H9 (cell line): ENCODE measurements at regions not wholly inside any gene's neighbourhood (a gene's known extent, or its start where the extent isn't known, plus 50 kb on each side); places are given as distances from the start of the nearest gene placed in this dataset.

Source experiments
- DNase-seq: peaks from one replicate; pipeline ENCODE4 v3.0.0-alpha.2; 2017
- H2AFZ ChIP-seq: one replicate; pipeline ENCODE4 v1.6.1; 2013; ENCODE audit warnings: mild to moderate bottlenecking, low read length, control low read depth, moderate library complexity
- H2AK5ac ChIP-seq: 2 replicates; pipeline ENCODE4 v1.6.1; 2013; ENCODE audit warnings: low read length, control low read depth, mixed read lengths; ENCODE audit not compliant: insufficient read length
- H2BK120ac ChIP-seq: one replicate; pipeline ENCODE4 v1.6.1; 2013; ENCODE audit warnings: low read depth, mild to moderate bottlenecking, low read length, control low read depth, inconsistent platforms; ENCODE audit not compliant: poor library complexity, severe bottlenecking
- H2BK12ac ChIP-seq: 2 replicates; pipeline ENCODE4 v1.6.1; 2013; ENCODE audit warnings: low read length, control low read depth, mixed read lengths, low read depth; ENCODE audit not compliant: insufficient read length
- H2BK15ac ChIP-seq: 2 replicates; pipeline ENCODE4 v1.6.1; 2013; ENCODE audit warnings: low read depth, low read length, control low read depth
- H2BK20ac ChIP-seq: one replicate; pipeline ENCODE4 v1.6.1; 2013; ENCODE audit warnings: low read depth, mild to moderate bottlenecking, low read length, control low read depth, inconsistent platforms; ENCODE audit not compliant: poor library complexity, severe bottlenecking
- H2BK5ac ChIP-seq: 2 replicates; pipeline ENCODE4 v1.6.1; 2013; ENCODE audit warnings: low read length, control low read depth, mixed read lengths; ENCODE audit not compliant: insufficient read length
- H3K14ac ChIP-seq: 2 replicates; pipeline ENCODE4 v1.6.1; 2013; ENCODE audit warnings: low read length, control low read depth; ENCODE audit not compliant: insufficient read depth
- H3K18ac ChIP-seq: 2 replicates; pipeline ENCODE4 v1.6.1; 2013; ENCODE audit warnings: low read depth, mild to moderate bottlenecking, mixed read lengths, low read length, control low read depth; ENCODE audit not compliant: insufficient read length
- H3K23ac ChIP-seq: 2 replicates; pipeline ENCODE4 v1.6.1; 2013; ENCODE audit warnings: low read length, control low read depth, mixed read lengths, low read depth; ENCODE audit not compliant: insufficient read length
- H3K23me2 ChIP-seq: 2 replicates; pipeline ENCODE4 v1.6.1; 2013; ENCODE audit warnings: low read depth, mild to moderate bottlenecking, mixed read lengths, low read length, control low read depth; ENCODE audit not compliant: insufficient read length, poor library complexity, severe bottlenecking
- H3K27ac ChIP-seq: 2 replicates; pipeline ENCODE4 v1.5.1; 2013; ENCODE audit warnings: low read length, control low read depth, mixed read lengths, low read depth; ENCODE audit not compliant: insufficient read length
- H3K27me3 ChIP-seq: 2 replicates; pipeline ENCODE4 v1.6.1; 2013; ENCODE audit warnings: low read length, control low read depth, inconsistent platforms; ENCODE audit not compliant: insufficient read depth
- H3K4ac ChIP-seq: 2 replicates; pipeline ENCODE4 v1.6.1; 2013; ENCODE audit warnings: low read depth, mild to moderate bottlenecking, control low read depth, inconsistent platforms, low read length, moderate library complexity
- H3K4me1 ChIP-seq: 2 replicates; pipeline ENCODE4 v1.6.1; 2013; ENCODE audit warnings: low read length, control low read depth, inconsistent platforms; ENCODE audit not compliant: insufficient read depth
- H3K4me2 ChIP-seq: 2 replicates; pipeline ENCODE4 v1.6.1; 2013; ENCODE audit warnings: low read length, control low read depth, mixed read lengths; ENCODE audit not compliant: insufficient read length, insufficient read depth
- H3K56ac ChIP-seq: 2 replicates; pipeline ENCODE4 v1.6.1; 2013; ENCODE audit warnings: low read depth, mild to moderate bottlenecking, mixed read lengths, low read length, control low read depth; ENCODE audit not compliant: insufficient read length
- H3K79me1 ChIP-seq: 2 replicates; pipeline ENCODE4 v1.6.1; 2013; ENCODE audit warnings: low read depth, mild to moderate bottlenecking, moderate library complexity, low read length, control low read depth, inconsistent platforms; ENCODE audit not compliant: insufficient read depth, poor library complexity, severe bottlenecking
- H3K79me2 ChIP-seq: 2 replicates; pipeline ENCODE4 v1.6.1; 2013; ENCODE audit warnings: low read length, control low read depth, inconsistent platforms; ENCODE audit not compliant: insufficient read depth
- H3K9ac ChIP-seq: 2 replicates; pipeline ENCODE4 v1.6.1; 2013; ENCODE audit warnings: low read length, control low read depth, mixed read lengths; ENCODE audit not compliant: insufficient read length; ENCODE audit errors: extremely low read depth
- H3K9me3 ChIP-seq: one replicate; pipeline ENCODE4 v1.6.1; 2013; ENCODE audit warnings: low read depth, low read length, inconsistent platforms; ENCODE audit not compliant: control insufficient read depth
- H3T11ph ChIP-seq: one replicate; pipeline ENCODE4 v1.6.1; 2013; ENCODE audit warnings: mild to moderate bottlenecking, low read length, control low read depth, inconsistent platforms
- H4K20me1 ChIP-seq: one replicate; pipeline ENCODE4 v1.6.1; 2013; ENCODE audit not compliant: control insufficient read depth, insufficient read length, insufficient read depth
- H4K5ac ChIP-seq: 2 replicates; pipeline ENCODE4 v1.6.1; 2013; ENCODE audit warnings: low read depth, mild to moderate bottlenecking, mixed read lengths, low read length, control low read depth; ENCODE audit not compliant: insufficient read length
- H4K8ac ChIP-seq: replicated peaks from 2 replicates; pipeline ENCODE4 v1.6.1; 2013; ENCODE audit warnings: low read length, control low read depth, mixed read lengths, low read depth; ENCODE audit not compliant: insufficient read length
- H4K91ac ChIP-seq: 2 replicates; pipeline ENCODE4 v1.6.1; 2013; ENCODE audit warnings: low read depth, mild to moderate bottlenecking, moderate library complexity, mixed read lengths, low read length, control low read depth; ENCODE audit not compliant: insufficient read length
- H3K27ac Mint-ChIP-seq, 3 experiments: 2 replicates in 2 of 3; 3 replicates in 1 of 3; pipeline ENCODE4 v1.8.0; 2020 to 2021; ENCODE audit warnings: mixed read lengths in 3 of 3, mild to moderate bottlenecking in 1 of 3, moderate library complexity in 1 of 3
- H3K27me3 Mint-ChIP-seq: 2 replicates; pipeline ENCODE4 v1.8.0; 2021; ENCODE audit warnings: low read depth, mild to moderate bottlenecking, moderate library complexity, mixed read lengths
- H3K36me3 Mint-ChIP-seq, 3 experiments: 2 replicates in 2 of 3; 3 replicates in 1 of 3; pipeline ENCODE4 v1.8.0; 2020 to 2021; ENCODE audit warnings: low read depth in 3 of 3, mixed read lengths in 3 of 3; ENCODE audit not compliant: insufficient read depth in 1 of 3
- H3K4me1 Mint-ChIP-seq, 2 experiments: 2 replicates each; pipeline ENCODE4 v1.8.0; 2020; ENCODE audit warnings: mixed read lengths in 2 of 2
- H3K4me3 Mint-ChIP-seq, 2 experiments: 2 replicates in 1 of 2; 3 replicates in 1 of 2; pipeline ENCODE4 v1.8.0; 2020 to 2021; ENCODE audit warnings: mild to moderate bottlenecking in 2 of 2, mixed read lengths in 2 of 2, moderate library complexity in 1 of 2
- H3K9me3 Mint-ChIP-seq, 2 experiments: 2 replicates in 1 of 2; 3 replicates in 1 of 2; pipeline ENCODE4 v1.8.0; 2020; ENCODE audit warnings: mild to moderate bottlenecking in 2 of 2, mixed read lengths in 2 of 2, moderate library complexity in 1 of 2
- CTCF ChIP-seq: fragments of 200-600 bp; sonication (generic); conservative IDR thresholded peaks from 3 replicates; pipeline ENCODE4 v1.8.0; 2021; ENCODE audit warnings: antibody characterized with exemption, mild to moderate bottlenecking
- WGBS: extraction: QIAGEN DNeasy Blood & Tissue Kit; methylation state at CpG from one replicate; pipeline ENCODE4 v1.1.7; 2013; ENCODE audit warnings: missing lambda C conversion rate, low lambda C conversion rate, mixed read lengths; ENCODE audit not compliant: insufficient read length; ENCODE audit errors: extremely low coverage; 5-methylcytosine and 5-hydroxymethylcytosine counted together

DNA sequence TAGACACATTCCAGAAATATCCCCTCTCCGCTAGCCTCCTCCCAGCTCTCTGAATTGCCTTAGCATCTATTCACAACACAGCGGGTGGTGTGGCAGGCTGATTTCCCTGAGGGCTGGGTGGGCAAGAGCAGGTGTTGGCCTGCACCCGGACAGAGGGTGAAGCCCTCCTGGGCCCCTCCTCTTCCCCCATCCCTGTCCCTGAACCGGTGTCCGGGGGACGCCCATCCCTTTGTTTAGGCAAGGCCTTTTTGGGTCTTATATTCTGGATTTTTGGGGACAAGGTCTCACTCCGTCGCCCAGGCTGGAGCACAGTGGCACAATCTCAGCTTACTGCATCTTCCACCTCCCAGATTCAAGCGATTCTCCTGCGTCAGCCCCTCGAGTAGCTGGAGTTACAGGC is 55.2 kb upstream of the KLHL25 start:
- H4K20me1 ChIP-seq = no peaks in the 10 kb centered on the region
- Mint-ChIP-seq H3K27me3 (peaks cover 4% of the 10 kb centered on the region), H3K36me3 (no peaks in the 10 kb centered on the region; a peak in 1 of 7 replicates), H3K27ac (no peak overlapping the region; a peak in 1 of 7 replicates), H3K4me3 (no peak overlapping the region), H3K9me3 (no peaks in the 10 kb centered on the region; a peak in 1 of 5 replicates), H3K4me1 (peaks cover 3 to 8% of the 10 kb centered on the region in 2 experiments)
- H3K79me2 ChIP-seq = no peaks in the 10 kb centered on the region
- TF ChIP-seq CTCF = no peak
- H3K4me2 ChIP-seq = no peak overlapping the region
- H2BK5ac ChIP-seq = no peak overlapping the region
- H3K18ac ChIP-seq = no peak overlapping the region
- no peaks in the 10 kb centered on the region for H3K79me1 ChIP-seq
- WGBS = no CpG with 5 or more reads among the region's 11 CpGs
- H2BK15ac ChIP-seq = no peak overlapping the region
- H4K91ac ChIP-seq = no peak overlapping the region
- no peak overlapping the region for H3K4ac ChIP-seq
- H2BK20ac ChIP-seq = no peak overlapping the region
- H3K56ac ChIP-seq = no peak overlapping the region
- no peak overlapping the region for H2BK120ac ChIP-seq
- H2BK12ac ChIP-seq = no peak overlapping the region
- no peak overlapping the region for H3K23ac ChIP-seq
- H3K27me3 ChIP-seq = no peaks in the 10 kb centered on the region
- H2AFZ ChIP-seq = no peak overlapping the region
- H2AK5ac ChIP-seq = no peak overlapping the region
- H3T11ph ChIP-seq = no peak overlapping the region
- H3K9me3 ChIP-seq = no peaks in the 10 kb centered on the region
- H4K8ac ChIP-seq = no peak overlapping the region
- H3K9ac ChIP-seq = no peak overlapping the region
- no peak overlapping the region for H3K27ac ChIP-seq
- DNase-seq = no peak
- H4K5ac ChIP-seq = no peak overlapping the region
- no peak overlapping the region for H3K14ac ChIP-seq
- no peaks in the 10 kb centered on the region for H3K23me2 ChIP-seq
- H3K4me1 ChIP-seq = no peaks in the 10 kb centered on the region
